Activated CD8-positive, alpha-beta memory T cell treated with anti-CD3 and anti-CD28 coated beads, Interleukin-2, amount 10 ng/mL, durations not matched to agents 7 days and 5 days (primary cell): ENCODE measurements at regions not wholly inside any gene's neighbourhood (a gene's known extent, or its start where the extent isn't known, plus 50 kb on each side); places are given as distances from the start of the nearest gene placed in this dataset.

ENCODE experiments used
- ATAC-seq: fragments of 150-1000 bp; cut with Tn5 transposase; one replicate; pipeline ENCODE4 v1.10.0; 2021; ENCODE audit warnings: moderate library complexity
- CTCF ChIA-PET: fragments of 350-600 bp; sonication (Branson Sonifier 250); formaldehyde crosslinking; loops from one replicate; lab custom pipeline; 2021; ENCODE audit warnings: antibody characterized with exemption; lab: Charles Lee
- DNase-seq: peaks from one replicate; pipeline ENCODE4 v3.0.0-alpha.2; 2020
- H3K27ac Mint-ChIP-seq: one replicate; pipeline ENCODE4 v1.8.0; 2021; ENCODE audit warnings: mild to moderate bottlenecking, mixed read lengths
- H3K27me3 Mint-ChIP-seq: one replicate; pipeline ENCODE4 v1.8.0; 2021; ENCODE audit warnings: mixed read lengths
- H3K36me3 Mint-ChIP-seq: one replicate; pipeline ENCODE4 v1.8.0; 2021; ENCODE audit warnings: mild to moderate bottlenecking, mixed read lengths
- H3K4me1 Mint-ChIP-seq: one replicate; pipeline ENCODE4 v1.8.0; 2021; ENCODE audit warnings: mixed read lengths
- H3K4me3 Mint-ChIP-seq: one replicate; pipeline ENCODE4 v1.8.0; 2021; ENCODE audit warnings: mild to moderate bottlenecking, moderate library complexity, mixed read lengths
- H3K9me3 Mint-ChIP-seq: one replicate; pipeline ENCODE4 v1.8.0; 2022; ENCODE audit warnings: low read depth, mixed read lengths

GRCh38 chr3:102673271-102674115 lies 238.7 kb downstream of the ZPLD1 start:
- CTCF ChIA-PET = interaction anchor here (0.7 to 2.7 kb wide), 7 partner anchors 13 to 823 kb away, joined by 3 to 9 read pairs (median 4); no protein-coding TSS in a partner anchor

GRCh38 chr3:102674284-102674683 lies 239.5 kb downstream of the ZPLD1 start:
- no peak for DNase-seq
- H3K36me3 Mint-ChIP-seq = no peaks in the 10 kb centered on the region
- no peaks in the 10 kb centered on the region for H3K9me3 Mint-ChIP-seq
- H3K4me3 Mint-ChIP-seq = no peak overlapping the region
- peaks cover 5% of the 10 kb centered on the region for H3K27me3 Mint-ChIP-seq
- H3K27ac Mint-ChIP-seq = no peak overlapping the region
- ATAC-seq = no peak
- CTCF ChIA-PET = interaction anchor here (0.9 to 2.3 kb wide), 2 partner anchors 17 to 445 kb away, joined by 3 to 8 read pairs; no protein-coding TSS in a partner anchor
- H3K4me1 Mint-ChIP-seq = no peaks in the 10 kb centered on the region

More at GRCh38 chr3:102673271-102674115, 238.7 kb downstream of the ZPLD1 start:
- Mint-ChIP-seq H3K27ac (no peak overlapping the region), H3K4me1 (no peaks in the 10 kb centered on the region), H3K9me3 (no peaks in the 10 kb centered on the region), H3K36me3 (no peaks in the 10 kb centered on the region), H3K4me3 (no peak overlapping the region), H3K27me3 (peaks cover 3% of the 10 kb centered on the region)
- DNase-seq (peak; percentile 68), ATAC-seq (peak; percentile 36)

- Mint-ChIP-seq H3K9me3 (no peaks in the 10 kb centered on the region), H3K27me3 (peaks cover 5% of the 10 kb centered on the region), H3K36me3 (no peaks in the 10 kb centered on the region), H3K4me3 (no peak overlapping the region), H3K4me1 (no peaks in the 10 kb centered on the region), H3K27ac (no peak overlapping the region)
- DNase-seq (no peak), ATAC-seq (no peak)
- CTCF ChIA-PET = interaction anchor here (1.7 kb wide), 1 partner anchor 10 kb away, joined by 4 read pairs; no protein-coding TSS in a partner anchor
Observed at GRCh38 chr3:102676424-102676823, 241.6 kb downstream of the ZPLD1 start.

GRCh38 chr3:102682741-102683140 lies 247.9 kb downstream of the ZPLD1 start:
- CTCF ChIA-PET = no interaction called here
- Mint-ChIP-seq H3K27ac (no peak overlapping the region), H3K27me3 (peaks cover 9% of the 10 kb centered on the region), H3K9me3 (no peaks in the 10 kb centered on the region), H3K36me3 (no peaks in the 10 kb centered on the region), H3K4me3 (no peak overlapping the region), H3K4me1 (no peaks in the 10 kb centered on the region)
- DNase-seq = no peak
- ATAC-seq = no peak

- Mint-ChIP-seq H3K9me3 (no peaks in the 10 kb centered on the region), H3K36me3 (no peaks in the 10 kb centered on the region), H3K27ac (no peak overlapping the region), H3K4me3 (no peak overlapping the region), H3K27me3 (peaks cover 6% of the 10 kb centered on the region), H3K4me1 (no peaks in the 10 kb centered on the region)
- DNase-seq = no peak
- CTCF ChIA-PET = interaction anchor here (0.8 to 1.2 kb wide), 2 partner anchors 10 to 13 kb away, joined by 4 read pairs; no protein-coding TSS in a partner anchor
- ATAC-seq = no peak
Observed at GRCh38 chr3:102686792-102687191, 252.0 kb downstream of the ZPLD1 start.

GRCh38 chr3:102687851-102688555 lies 253.2 kb downstream of the ZPLD1 start:
- Mint-ChIP-seq H3K36me3 (no peaks in the 10 kb centered on the region), H3K4me1 (no peaks in the 10 kb centered on the region), H3K9me3 (no peaks in the 10 kb centered on the region), H3K4me3 (no peak overlapping the region), H3K27me3 (peaks cover 3% of the 10 kb centered on the region), H3K27ac (no peak overlapping the region)
- DNase-seq (no peak), ATAC-seq (no peak)
- CTCF ChIA-PET = no interaction called here

- CTCF ChIA-PET = no interaction called here
- Mint-ChIP-seq H3K36me3 (no peaks in the 10 kb centered on the region), H3K4me1 (no peaks in the 10 kb centered on the region), H3K9me3 (no peaks in the 10 kb centered on the region), H3K27me3 (peaks cover 6% of the 10 kb centered on the region), H3K27ac (no peak overlapping the region), H3K4me3 (no peak overlapping the region)
- ATAC-seq (no peak), DNase-seq (no peak)
Observed at GRCh38 chr3:102688556-102688930, 253.7 kb downstream of the ZPLD1 start.

GRCh38 chr3:102691507-102691906 lies 256.7 kb downstream of the ZPLD1 start:
- Mint-ChIP-seq H3K4me3 (no peak overlapping the region), H3K36me3 (no peaks in the 10 kb centered on the region), H3K4me1 (no peaks in the 10 kb centered on the region), H3K27ac (no peak overlapping the region), H3K9me3 (no peaks in the 10 kb centered on the region), H3K27me3 (peaks cover 2% of the 10 kb centered on the region)
- CTCF ChIA-PET = interaction anchor here (0.8 kb wide), 1 partner anchor 18 kb away, joined by 3 read pairs; no protein-coding TSS in a partner anchor
- DNase-seq = no peak
- no peak for ATAC-seq

- no peaks in the 10 kb centered on the region for H3K9me3 Mint-ChIP-seq
- H3K4me3 Mint-ChIP-seq = no peak overlapping the region
- ATAC-seq (no peak), DNase-seq (no peak)
- no peaks in the 10 kb centered on the region for H3K4me1 Mint-ChIP-seq
- H3K27ac Mint-ChIP-seq = no peak overlapping the region
- peaks cover 3% of the 10 kb centered on the region for H3K27me3 Mint-ChIP-seq
- CTCF ChIA-PET = no interaction called here
- H3K36me3 Mint-ChIP-seq = no peaks in the 10 kb centered on the region
Observed at GRCh38 chr3:102699104-102699818, 264.4 kb downstream of the ZPLD1 start.

- Mint-ChIP-seq H3K4me1 (no peaks in the 10 kb centered on the region), H3K36me3 (no peaks in the 10 kb centered on the region), H3K4me3 (no peak overlapping the region), H3K27ac (no peak overlapping the region), H3K9me3 (no peaks in the 10 kb centered on the region), H3K27me3 (peaks cover 3% of the 10 kb centered on the region)
- ATAC-seq = no peak
- DNase-seq = no peak
- CTCF ChIA-PET = no interaction called here
Observed at GRCh38 chr3:102699819-102700140, 265.0 kb downstream of the ZPLD1 start.

GRCh38 chr3:102712896-102713295 lies 278.1 kb downstream of the ZPLD1 start:
- CTCF ChIA-PET = no interaction called here
- ATAC-seq = no peak

GRCh38 chr3:102714567-102714966 lies 279.8 kb downstream of the ZPLD1 start:
- no peaks in the 10 kb centered on the region for H3K9me3 Mint-ChIP-seq
- H3K4me1 Mint-ChIP-seq = peaks cover 8% of the 10 kb centered on the region
- H3K36me3 Mint-ChIP-seq = no peaks in the 10 kb centered on the region
- H3K4me3 Mint-ChIP-seq = no peak overlapping the region
- DNase-seq = no peak
- CTCF ChIA-PET = no interaction called here
- no peak for ATAC-seq
- H3K27me3 Mint-ChIP-seq = peaks cover 3% of the 10 kb centered on the region
- no peak overlapping the region for H3K27ac Mint-ChIP-seq

More at GRCh38 chr3:102712896-102713295, 278.1 kb downstream of the ZPLD1 start:
- no peak overlapping the region for H3K27ac Mint-ChIP-seq
- H3K36me3 Mint-ChIP-seq = no peaks in the 10 kb centered on the region
- H3K9me3 Mint-ChIP-seq = no peaks in the 10 kb centered on the region
- no peak overlapping the region for H3K4me3 Mint-ChIP-seq
- H3K4me1 Mint-ChIP-seq = peaks cover 8% of the 10 kb centered on the region
- DNase-seq = no peak
- peaks cover 2% of the 10 kb centered on the region for H3K27me3 Mint-ChIP-seq

GRCh38 chr3:102715030-102715697 lies 280.3 kb downstream of the ZPLD1 start:
- ATAC-seq (peak; percentile 51), DNase-seq (no peak)
- CTCF ChIA-PET = no interaction called here
- H3K4me3 Mint-ChIP-seq = no peak overlapping the region
- no peak overlapping the region for H3K27ac Mint-ChIP-seq
- peaks cover 6% of the 10 kb centered on the region for H3K27me3 Mint-ChIP-seq
- peaks cover 8% of the 10 kb centered on the region for H3K4me1 Mint-ChIP-seq
- no peaks in the 10 kb centered on the region for H3K9me3 Mint-ChIP-seq
- no peaks in the 10 kb centered on the region for H3K36me3 Mint-ChIP-seq
